ENCODE measurements at regions not wholly inside any gene's neighbourhood (a gene's known extent, or its start where the extent isn't known, plus 50 kb on each side); places are given as distances from the start of the nearest gene placed in this dataset.
A peak's percentile ranks its signal among the peaks of the same experiment; 100 is the strongest.

DNA sequence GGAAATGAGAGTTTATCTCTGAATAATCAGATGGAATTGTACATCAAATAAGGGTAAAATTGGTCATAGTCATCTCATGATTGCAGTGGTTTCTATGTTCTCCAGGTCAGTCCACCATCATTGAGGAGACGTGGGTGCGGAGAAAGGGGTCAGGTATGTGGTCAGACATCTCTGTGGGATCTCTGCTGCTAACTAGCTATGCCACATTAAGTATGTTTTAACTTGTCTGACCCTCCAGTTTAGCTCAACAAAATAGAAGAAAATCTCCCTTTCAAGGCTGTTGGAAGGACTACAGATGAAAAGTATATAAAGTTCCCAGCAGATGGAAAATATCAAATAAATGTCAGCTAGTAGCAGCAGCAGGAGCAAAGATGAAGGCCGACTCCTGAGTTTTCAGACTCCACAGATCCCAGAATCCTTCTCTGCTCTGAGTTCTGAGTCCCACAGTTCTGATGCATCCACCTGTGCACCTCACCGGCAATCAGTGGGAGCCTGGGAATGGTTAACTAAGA is 106.6 kb upstream of the CYP1B1 start:
- 69% methylated on average over 4 of the region's 4 CpGs; no CpG with 5 or more reads in 1 of the 2 donors for WGBS, 2 donors (ENCODE audit: low coverage in 1 of 2)
- peaks cover 0 to 46% (median 14%) of the 10 kb centered on the region in 4 donors for H3K4me1 ChIP-seq
- H3K27me3 ChIP-seq: no peaks in the 10 kb centered on the region
- H3K4me3 ChIP-seq: no peak overlapping the region
- H3K9me3 ChIP-seq: no peaks in the 10 kb centered on the region
- intact Hi-C loops (cut with DNase I; ENCODE audit: low total_unique reads) (no loop called here), in situ Hi-C loops (cut with MboI; ENCODE audit: low pct_ligation_motif_present in 1 of 4, low pct_unique_long_range_greater_than_20kb in 1 of 4, low sequenced_read_pairs in 3 of 4) (no loop called here)
- DNase-seq: no peak
- peak overlapping the region in 3 of 4 donors; percentile 9 to 42 (median 17) for H3K27ac ChIP-seq
- H3K36me3 ChIP-seq: no peaks in the 10 kb centered on the region
- no peak for TF ChIP-seq POLR2A (IDR thresholded peaks at IDR 0.05)
- no peak for TF ChIP-seq EP300 (IDR thresholded peaks at IDR 0.05; ENCODE audit: low read depth)

DNA sequence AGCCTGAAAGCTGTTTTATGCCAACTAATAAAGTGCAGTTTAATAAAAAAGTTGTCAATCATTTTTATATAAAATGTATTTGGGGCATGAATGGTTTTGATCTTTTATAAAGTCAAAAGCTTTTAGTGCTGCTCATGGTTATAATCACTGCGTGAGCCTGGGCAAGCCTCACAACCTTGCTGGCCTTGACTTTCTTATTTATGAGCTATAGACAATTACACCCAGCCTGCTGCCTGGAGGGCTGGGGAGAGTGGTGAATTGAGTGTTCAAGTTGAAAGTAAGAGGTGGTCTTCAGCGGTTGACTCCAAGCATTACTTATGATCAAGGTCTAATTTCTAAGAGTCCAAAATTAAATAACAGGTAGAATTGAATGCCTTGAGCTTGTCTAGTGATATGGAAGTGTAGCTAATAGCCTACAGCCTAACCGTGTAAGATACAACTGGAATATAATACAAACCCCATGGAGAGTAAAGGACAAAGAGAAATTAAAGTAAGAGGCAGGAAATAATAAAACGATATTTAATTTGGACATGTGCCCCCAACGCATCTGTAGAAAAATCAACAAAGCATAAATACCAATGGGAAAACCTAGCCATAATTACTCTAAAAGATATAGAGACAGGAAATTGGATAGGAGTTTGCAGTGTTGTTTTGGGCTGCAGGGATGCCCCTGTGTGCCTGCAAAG is 106.0 kb upstream of the CYP1B1 start:
- H3K27ac ChIP-seq: peak overlapping the region in 3 of 4 donors; percentile 9 to 42 (median 17)
- H3K27me3 ChIP-seq: no peaks in the 10 kb centered on the region
- no peaks in the 10 kb centered on the region for H3K9me3 ChIP-seq
- in situ Hi-C loops (cut with MboI; ENCODE audit: low pct_ligation_motif_present in 1 of 4, low pct_unique_long_range_greater_than_20kb in 1 of 4, low sequenced_read_pairs in 3 of 4): no loop called here
- H3K4me3 ChIP-seq: no peak overlapping the region
- peaks cover 0 to 41% (median 14%) of the 10 kb centered on the region in 4 donors for H3K4me1 ChIP-seq
- no peaks in the 10 kb centered on the region for H3K36me3 ChIP-seq
- intact Hi-C loops (cut with DNase I; ENCODE audit: low total_unique reads): no loop called here
- TF ChIP-seq POLR2A (IDR thresholded peaks at IDR 0.05): no peak
- TF ChIP-seq EP300 (IDR thresholded peaks at IDR 0.05; ENCODE audit: low read depth): no peak
- TF ChIP-seq POLR2AphosphoS5 (IDR thresholded peaks at IDR 0.05): no peak
- TF ChIP-seq, protein P1, sequence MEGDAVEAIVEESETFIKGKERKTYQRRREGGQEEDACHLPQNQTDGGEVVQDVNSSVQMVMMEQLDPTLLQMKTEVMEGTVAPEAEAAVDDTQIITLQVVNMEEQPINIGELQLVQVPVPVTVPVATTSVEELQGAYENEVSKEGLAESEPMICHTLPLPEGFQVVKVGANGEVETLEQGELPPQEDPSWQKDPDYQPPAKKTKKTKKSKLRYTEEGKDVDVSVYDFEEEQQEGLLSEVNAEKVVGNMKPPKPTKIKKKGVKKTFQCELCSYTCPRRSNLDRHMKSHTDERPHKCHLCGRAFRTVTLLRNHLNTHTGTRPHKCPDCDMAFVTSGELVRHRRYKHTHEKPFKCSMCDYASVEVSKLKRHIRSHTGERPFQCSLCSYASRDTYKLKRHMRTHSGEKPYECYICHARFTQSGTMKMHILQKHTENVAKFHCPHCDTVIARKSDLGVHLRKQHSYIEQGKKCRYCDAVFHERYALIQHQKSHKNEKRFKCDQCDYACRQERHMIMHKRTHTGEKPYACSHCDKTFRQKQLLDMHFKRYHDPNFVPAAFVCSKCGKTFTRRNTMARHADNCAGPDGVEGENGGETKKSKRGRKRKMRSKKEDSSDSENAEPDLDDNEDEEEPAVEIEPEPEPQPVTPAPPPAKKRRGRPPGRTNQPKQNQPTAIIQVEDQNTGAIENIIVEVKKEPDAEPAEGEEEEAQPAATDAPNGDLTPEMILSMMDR (IDR thresholded peaks at IDR 0.05): no peak
- WGBS, 2 donors (ENCODE audit: low coverage in 1 of 2): 39 to 55% methylated on average over 5 of the region's 5 CpGs
- no peak for DNase-seq

DNA sequence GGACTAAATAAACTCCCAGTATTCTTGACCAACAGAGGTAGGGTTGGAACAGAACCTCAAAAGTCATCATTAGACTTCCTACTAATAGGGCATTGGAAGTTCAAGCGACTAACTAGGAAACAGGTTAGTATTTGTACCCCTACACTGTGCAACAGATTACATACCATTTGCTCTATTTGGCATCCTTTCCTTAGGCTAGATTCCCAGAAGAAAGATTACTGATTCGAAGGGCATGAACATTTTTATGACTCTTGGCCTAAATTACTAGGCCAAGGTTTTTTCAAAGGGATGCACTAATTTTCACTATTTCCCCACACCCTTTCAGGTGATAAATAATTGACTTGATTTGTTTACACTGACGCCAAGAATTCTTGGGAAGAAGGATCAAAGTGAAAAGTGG is 104.8 kb upstream of the CYP1B1 start:
- in situ Hi-C loops (cut with MboI; ENCODE audit: low pct_ligation_motif_present in 1 of 4, low pct_unique_long_range_greater_than_20kb in 1 of 4, low sequenced_read_pairs in 3 of 4) (no loop called here), intact Hi-C loops (cut with DNase I; ENCODE audit: low total_unique reads) (no loop called here)
- TF ChIP-seq POLR2A (IDR thresholded peaks at IDR 0.05): no peak
- TF ChIP-seq, protein P1 (IDR thresholded peaks at IDR 0.05): no peak
- TF ChIP-seq EP300 (IDR thresholded peaks at IDR 0.05; ENCODE audit: low read depth): no peak
- no peak for TF ChIP-seq POLR2AphosphoS5 (IDR thresholded peaks at IDR 0.05)
- WGBS, 2 donors (ENCODE audit: low coverage in 1 of 2): 47 to 61% methylated on average over 3 of the region's 3 CpGs
- Histone ChIP-seq H3K27me3 (no peaks in the 10 kb centered on the region), H3K36me3 (no peaks in the 10 kb centered on the region), H3K4me1 (peaks cover 0 to 41% (median 14%) of the 10 kb centered on the region in 4 donors), H3K9me3 (no peaks in the 10 kb centered on the region), H3K4me3 (no peak overlapping the region), H3K27ac (no peak overlapping the region)
- no peak for DNase-seq

DNA sequence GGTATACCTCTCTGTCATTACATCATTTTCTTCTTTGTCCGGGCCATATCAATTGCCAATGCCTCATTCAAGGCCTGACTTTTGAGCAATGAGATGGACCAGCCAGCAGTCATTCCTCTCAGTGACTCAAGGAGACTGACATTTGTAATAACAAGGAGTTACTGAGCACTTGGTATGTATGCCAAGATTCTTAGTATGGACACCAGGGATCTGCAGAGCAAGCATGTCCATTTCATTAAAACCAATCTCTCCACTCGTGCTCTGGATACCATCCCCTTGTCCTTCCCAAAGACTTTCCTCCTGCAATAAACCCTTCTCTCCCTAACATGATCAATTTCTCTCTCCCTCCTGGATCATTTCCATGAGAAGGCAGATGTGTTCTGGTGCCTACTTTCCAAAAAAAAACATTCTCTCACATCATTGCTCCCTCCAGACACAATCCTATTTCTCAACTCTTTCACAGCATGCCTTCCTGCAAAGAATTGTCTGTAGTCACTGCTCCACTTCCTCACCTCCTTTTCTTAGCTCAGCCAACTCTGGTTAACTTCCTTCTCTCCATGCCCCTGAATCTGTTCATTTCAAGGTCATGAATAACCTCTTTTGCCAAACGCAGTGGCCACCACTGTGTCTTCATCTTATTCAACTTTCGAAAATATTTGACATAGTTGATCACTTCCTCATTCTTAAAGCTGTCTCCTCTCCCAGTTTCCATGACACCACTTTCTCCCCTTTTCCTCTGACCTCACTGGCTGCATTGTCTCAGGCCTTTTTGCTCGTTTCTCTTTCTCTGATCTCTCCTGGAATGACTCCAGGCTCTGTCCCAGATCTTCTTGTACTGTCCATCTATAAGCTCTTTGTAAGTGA is 102.8 kb upstream of the CYP1B1 start:
- H3K27ac ChIP-seq: peak overlapping the region in 3 of 4 donors; percentile 21 to 46 (median 30)
- no peak overlapping the region for H3K4me3 ChIP-seq
- no peaks in the 10 kb centered on the region for H3K9me3 ChIP-seq
- peaks cover 0 to 32% (median 14%) of the 10 kb centered on the region in 4 donors for H3K4me1 ChIP-seq
- DNase-seq: no peak
- TF ChIP-seq, protein P1 (IDR thresholded peaks at IDR 0.05): no peak
- no peaks in the 10 kb centered on the region for H3K36me3 ChIP-seq
- 60 to 70% methylated on average over 5 of the region's 5 CpGs for WGBS, 2 donors (ENCODE audit: low coverage in 1 of 2)
- in situ Hi-C loops (cut with MboI; ENCODE audit: low pct_ligation_motif_present in 1 of 4, low pct_unique_long_range_greater_than_20kb in 1 of 4, low sequenced_read_pairs in 3 of 4): no loop called here
- intact Hi-C loops (cut with DNase I; ENCODE audit: low total_unique reads): no loop called here
- H3K27me3 ChIP-seq: no peaks in the 10 kb centered on the region
